ENCODE measurements at regions not wholly inside any gene's neighbourhood (a gene's known extent, or its start where the extent isn't known, plus 50 kb on each side); places are given as distances from the start of the nearest gene placed in this dataset.

GRCh38 chr2:45316576-45317338 is 294.3 kb downstream of the SRBD1 start:
- H3K4me3 ChIP-seq (replicated peaks; ENCODE audit: low read depth, low read length) = no peak overlapping the region
- no peak for TF ChIP-seq CTCF (IDR thresholded peaks at IDR 0.05; ENCODE audit: low read depth, low read length, missing control alignments)
- no peak for DNase-seq (ENCODE audit: extremely low read depth, low read depth)

- no peak for TF ChIP-seq CTCF (IDR thresholded peaks at IDR 0.05; ENCODE audit: low read depth, low read length, missing control alignments)
- no peak for DNase-seq (ENCODE audit: extremely low read depth, low read depth)
- H3K4me3 ChIP-seq (replicated peaks; ENCODE audit: low read depth, low read length) = no peak overlapping the region
Measured at GRCh38 chr2:45315861-45316260, 295.2 kb downstream of the SRBD1 start.

- DNase-seq (ENCODE audit: extremely low read depth, low read depth) = no peak
- no peak for TF ChIP-seq CTCF (IDR thresholded peaks at IDR 0.05; ENCODE audit: low read depth, low read length, missing control alignments)
- no peak overlapping the region for H3K4me3 ChIP-seq (replicated peaks; ENCODE audit: low read depth, low read length)
Measured at GRCh38 chr2:45312275-45312674, 298.8 kb downstream of the SRBD1 start.

GRCh38 chr2:45311559-45311958 is 299.5 kb downstream of the SRBD1 start:
- no peak for TF ChIP-seq CTCF (IDR thresholded peaks at IDR 0.05; ENCODE audit: low read depth, low read length, missing control alignments)
- H3K4me3 ChIP-seq (replicated peaks; ENCODE audit: low read depth, low read length) = no peak overlapping the region
- no peak for DNase-seq (ENCODE audit: extremely low read depth, low read depth)

GRCh38 chr2:45307147-45307546 is 297.9 kb upstream of the SIX2 start:
- no peak for TF ChIP-seq CTCF (IDR thresholded peaks at IDR 0.05; ENCODE audit: low read depth, low read length, missing control alignments)
- no peak for DNase-seq (ENCODE audit: extremely low read depth, low read depth)
- no peak overlapping the region for H3K4me3 ChIP-seq (replicated peaks; ENCODE audit: low read depth, low read length)

GRCh38 chr2:45305599-45305998 is 296.3 kb upstream of the SIX2 start:
- no peak overlapping the region for H3K4me3 ChIP-seq (replicated peaks; ENCODE audit: low read depth, low read length)
- TF ChIP-seq CTCF (IDR thresholded peaks at IDR 0.05; ENCODE audit: low read depth, low read length, missing control alignments) = no peak
- DNase-seq (ENCODE audit: extremely low read depth, low read depth) = no peak
